GM12875 (cell line): ENCODE measurements at regions not wholly inside any gene's neighbourhood (a gene's known extent, or its start where the extent isn't known, plus 50 kb on each side); places are given as distances from the start of the nearest gene placed in this dataset.

ENCODE experiments used
- H3K4me3 ChIP-seq: one replicate; pipeline ENCODE4 v1.5.1; 2011; ENCODE audit warnings: low read depth, low read length, control low read depth
- TF ChIP-seq, protein P1 (sequence below): IDR thresholded peaks from 2 replicates; pipeline ENCODE4 v1.5.1; 2011; ENCODE audit warnings: low read depth, mild to moderate bottlenecking, control low read depth, inconsistent platforms, low read length, moderate library complexity, borderline replicate concordance; ENCODE audit not compliant: insufficient read depth

- TF ChIP-seq, protein P1, sequence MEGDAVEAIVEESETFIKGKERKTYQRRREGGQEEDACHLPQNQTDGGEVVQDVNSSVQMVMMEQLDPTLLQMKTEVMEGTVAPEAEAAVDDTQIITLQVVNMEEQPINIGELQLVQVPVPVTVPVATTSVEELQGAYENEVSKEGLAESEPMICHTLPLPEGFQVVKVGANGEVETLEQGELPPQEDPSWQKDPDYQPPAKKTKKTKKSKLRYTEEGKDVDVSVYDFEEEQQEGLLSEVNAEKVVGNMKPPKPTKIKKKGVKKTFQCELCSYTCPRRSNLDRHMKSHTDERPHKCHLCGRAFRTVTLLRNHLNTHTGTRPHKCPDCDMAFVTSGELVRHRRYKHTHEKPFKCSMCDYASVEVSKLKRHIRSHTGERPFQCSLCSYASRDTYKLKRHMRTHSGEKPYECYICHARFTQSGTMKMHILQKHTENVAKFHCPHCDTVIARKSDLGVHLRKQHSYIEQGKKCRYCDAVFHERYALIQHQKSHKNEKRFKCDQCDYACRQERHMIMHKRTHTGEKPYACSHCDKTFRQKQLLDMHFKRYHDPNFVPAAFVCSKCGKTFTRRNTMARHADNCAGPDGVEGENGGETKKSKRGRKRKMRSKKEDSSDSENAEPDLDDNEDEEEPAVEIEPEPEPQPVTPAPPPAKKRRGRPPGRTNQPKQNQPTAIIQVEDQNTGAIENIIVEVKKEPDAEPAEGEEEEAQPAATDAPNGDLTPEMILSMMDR = no peak
These were observed 300.2 kb downstream of the SOX4 start for GRCh38 chr6:21893793-21894192.

GRCh38 chr6:21895555-21895954 is 302.0 kb downstream of the SOX4 start:
- H3K4me3 ChIP-seq = no peak overlapping the region
- TF ChIP-seq, protein P1 = no peak

More at GRCh38 chr6:21893793-21894192, 300.2 kb downstream of the SOX4 start:
- H3K4me3 ChIP-seq = no peak overlapping the region

DNA sequence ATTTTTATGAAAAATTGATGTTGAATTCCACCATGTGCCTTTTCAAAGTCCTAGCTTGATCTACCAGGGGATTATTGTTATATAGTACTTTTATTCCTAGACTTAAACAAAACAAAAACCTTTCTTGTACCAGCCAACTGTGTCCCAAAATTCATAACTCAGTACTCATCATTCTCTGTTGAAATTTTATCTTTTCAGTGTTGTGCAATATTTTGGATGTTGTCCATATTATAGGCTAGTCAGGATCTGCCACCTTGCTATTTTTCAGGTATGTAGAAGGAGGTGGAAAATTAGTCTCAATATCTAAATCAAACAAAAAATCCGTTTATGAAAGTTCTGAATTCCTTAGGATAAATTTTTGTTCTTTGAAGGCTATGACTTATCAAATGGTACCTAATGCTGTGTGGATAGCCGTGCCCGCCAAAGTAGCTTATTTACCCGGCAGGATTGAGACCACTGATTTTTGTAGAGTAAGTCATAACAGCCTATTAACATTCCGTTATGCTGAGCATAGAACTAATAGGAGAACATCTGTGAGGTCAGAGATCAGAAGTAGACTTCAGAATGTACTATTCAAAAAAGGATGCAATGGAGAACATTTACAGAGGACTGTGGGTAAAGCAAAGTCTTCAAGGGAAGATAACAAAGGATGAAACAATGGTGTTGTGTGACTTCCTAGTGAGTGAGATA is 304.7 kb downstream of the SOX4 start:
- no peak overlapping the region for H3K4me3 ChIP-seq
- TF ChIP-seq, protein P1 = no peak

DNA sequence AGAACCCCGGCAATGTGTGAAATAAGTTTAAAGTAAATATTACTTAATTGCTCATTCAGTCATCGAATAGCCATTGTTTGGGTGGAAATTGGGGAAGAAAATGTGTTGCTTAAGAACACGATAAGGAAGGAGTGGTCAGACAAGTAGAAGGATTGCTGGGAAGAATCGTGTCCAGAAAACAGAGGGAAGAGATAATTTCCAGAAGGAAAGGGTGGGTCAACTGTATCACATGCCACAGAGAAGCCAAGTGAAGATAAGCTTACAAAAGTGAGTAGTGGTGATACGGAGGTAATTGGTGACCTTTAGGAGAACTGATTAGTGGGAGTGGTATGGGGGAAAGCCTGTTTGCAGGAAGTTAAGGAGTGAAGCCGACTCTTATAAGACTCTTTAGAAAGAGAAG is 306.2 kb downstream of the SOX4 start:
- no peak overlapping the region for H3K4me3 ChIP-seq
- TF ChIP-seq, protein P1 = no peak

- no peak overlapping the region for H3K4me3 ChIP-seq
- TF ChIP-seq, protein P1 = no peak
These were observed 307.2 kb downstream of the SOX4 start for GRCh38 chr6:21900730-21901129.

- no peak overlapping the region for H3K4me3 ChIP-seq
- TF ChIP-seq, protein P1 = no peak
These were observed 309.1 kb downstream of the SOX4 start for GRCh38 chr6:21902628-21903169.

DNA sequence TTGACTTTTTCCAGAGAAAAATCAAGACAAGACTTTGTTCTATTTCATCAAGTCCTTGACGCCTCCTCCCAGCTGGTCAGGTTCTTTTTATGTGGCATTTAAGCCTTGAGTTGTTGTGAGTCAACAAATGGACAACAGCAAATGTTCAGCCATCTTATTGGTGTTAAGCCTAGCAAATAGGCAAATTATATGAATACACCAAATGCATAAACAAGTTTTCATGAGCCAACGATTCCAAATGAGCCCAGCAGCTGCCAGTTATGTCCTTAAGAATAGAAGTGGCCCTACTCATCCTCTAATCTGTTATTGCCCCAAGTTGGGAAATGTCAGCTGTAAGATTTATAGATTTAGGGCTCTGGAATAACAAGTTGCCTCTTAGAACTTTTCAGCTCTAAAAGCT is 312.0 kb downstream of the SOX4 start:
- TF ChIP-seq, protein P1 = no peak
- no peak overlapping the region for H3K4me3 ChIP-seq
